CD4-positive, alpha-beta T cell treated with Interleukin-6 for 4 hours (primary cell): ENCODE measurements at regions not wholly inside any gene's neighbourhood (a gene's known extent, or its start where the extent isn't known, plus 50 kb on each side); places are given as distances from the start of the nearest gene placed in this dataset.
"Not testable (repeated sequence)": the region's sequence is repeated elsewhere in the genome, so short reads cannot be mapped to it uniquely, and the experiment has no call there.

Experiments
- DNase-seq: peaks from one replicate; pipeline ENCODE4 v3.0.0-alpha.2; 2020; ENCODE audit warnings: mixed read lengths

DNA sequence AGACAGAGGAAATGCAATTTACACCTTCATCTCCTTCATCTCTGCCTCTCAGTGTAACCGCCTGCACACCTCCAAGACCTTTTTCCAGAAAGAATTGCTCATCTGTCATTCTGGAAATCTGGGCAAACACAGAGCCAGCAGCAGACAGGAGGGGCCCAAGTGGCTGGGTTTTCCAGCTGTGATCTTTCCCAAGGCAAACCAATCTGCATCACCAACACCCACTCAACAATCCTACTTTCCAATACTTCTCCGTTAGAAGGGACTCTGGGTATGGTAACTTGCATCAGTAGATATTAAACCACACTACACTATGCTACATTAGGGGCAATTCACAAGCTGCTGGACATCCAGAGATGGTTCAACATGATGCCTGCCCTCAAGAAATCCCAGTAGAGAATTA, 781.8 kb upstream of the AUTS2 start:
- DNase-seq = no peak

DNA sequence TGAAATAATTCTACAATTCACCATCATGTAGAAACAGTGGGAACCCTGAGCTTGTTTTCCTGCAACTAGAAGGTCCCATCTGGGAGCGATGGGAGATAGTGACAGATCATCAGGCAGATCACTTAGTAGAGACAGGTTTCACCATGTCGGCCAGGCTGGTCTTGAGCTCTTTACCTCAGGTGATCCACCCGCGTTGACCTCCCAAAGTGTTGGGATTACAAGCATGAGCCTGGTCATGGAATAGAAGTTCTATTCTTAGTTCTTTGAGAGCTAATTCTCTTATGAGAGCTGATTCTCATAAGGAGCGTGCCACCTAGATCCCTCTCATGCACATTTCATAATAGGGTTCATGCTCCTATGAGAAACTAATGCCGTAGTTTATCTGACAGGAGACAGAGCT, 778.0 kb upstream of the AUTS2 start:
- no peak for DNase-seq

DNA sequence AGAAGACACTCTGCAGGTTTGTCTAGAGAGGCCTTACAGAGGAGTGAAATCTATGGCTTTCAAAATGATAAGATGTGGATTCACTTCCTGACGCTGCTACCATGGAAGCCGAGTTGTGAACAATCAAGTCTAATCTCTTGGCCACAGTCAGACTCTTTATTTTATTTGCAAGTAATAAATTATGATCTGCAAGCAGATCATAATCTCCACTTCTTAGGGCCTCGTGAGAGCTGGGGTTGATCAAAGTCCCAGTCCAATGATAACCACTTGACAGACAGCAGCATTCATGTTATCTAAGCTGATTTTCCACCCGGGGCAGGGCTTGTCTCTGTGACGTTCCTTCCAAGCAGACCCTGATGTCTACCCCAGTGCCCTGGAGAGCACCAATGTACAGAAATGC, 776.4 kb upstream of the AUTS2 start:
- no peak for DNase-seq

DNA sequence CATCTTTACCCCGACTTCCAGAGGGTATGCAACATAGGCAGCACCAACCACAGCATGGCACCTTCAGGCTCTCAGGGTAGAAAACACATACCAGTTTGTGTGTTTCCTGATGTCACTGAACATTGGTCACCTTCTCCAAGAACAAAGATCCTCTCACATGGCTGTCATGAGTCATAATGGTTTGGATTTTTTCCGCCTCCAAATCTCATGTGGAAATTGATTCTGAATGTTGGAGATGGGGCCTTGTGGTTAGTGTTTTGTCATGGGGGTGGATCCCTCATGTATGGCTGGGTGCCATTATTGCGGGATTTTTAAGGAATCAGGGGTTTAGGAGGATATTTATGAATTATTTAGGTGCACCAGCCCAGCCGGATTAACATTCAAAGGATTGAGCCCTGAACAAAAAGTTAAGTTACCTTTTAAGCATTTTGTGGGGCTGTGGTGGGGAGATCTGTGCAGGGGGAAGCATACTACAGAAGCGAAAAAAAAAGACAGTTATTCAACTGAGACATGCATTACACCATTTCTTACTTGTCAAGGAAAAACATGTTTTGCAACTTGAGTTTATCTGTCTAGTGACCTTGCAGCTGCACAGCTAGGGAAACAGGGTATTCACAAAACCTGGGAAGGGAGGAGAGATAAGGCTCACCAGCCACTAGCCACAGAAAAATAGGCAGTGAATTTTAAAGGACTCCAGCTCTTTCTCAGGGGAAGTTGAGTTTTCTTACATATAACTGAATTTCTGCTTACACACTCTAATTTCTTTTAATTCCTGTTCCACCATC, 774.1 kb upstream of the AUTS2 start:
- no peak for DNase-seq

DNA sequence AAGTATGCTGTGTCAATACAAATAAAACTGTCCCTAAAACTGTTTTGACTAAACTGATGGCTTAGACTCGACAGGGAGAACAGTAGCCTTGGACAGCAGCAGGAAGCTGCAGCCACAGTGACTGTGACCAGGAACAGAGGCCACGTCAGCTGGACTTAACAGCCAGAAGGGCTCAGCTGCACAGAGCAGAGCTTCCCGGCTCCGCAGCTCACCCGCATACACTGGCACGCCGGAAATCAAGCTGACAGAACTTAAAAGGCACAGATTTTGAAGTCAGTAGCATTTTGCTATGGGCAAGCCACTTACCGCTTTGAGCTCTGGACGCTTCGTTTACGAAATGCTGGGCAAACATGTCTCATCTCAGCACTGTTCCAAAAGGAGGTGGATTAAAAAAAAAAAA, 769.7 kb upstream of the AUTS2 start:
- no peak for DNase-seq

DNA sequence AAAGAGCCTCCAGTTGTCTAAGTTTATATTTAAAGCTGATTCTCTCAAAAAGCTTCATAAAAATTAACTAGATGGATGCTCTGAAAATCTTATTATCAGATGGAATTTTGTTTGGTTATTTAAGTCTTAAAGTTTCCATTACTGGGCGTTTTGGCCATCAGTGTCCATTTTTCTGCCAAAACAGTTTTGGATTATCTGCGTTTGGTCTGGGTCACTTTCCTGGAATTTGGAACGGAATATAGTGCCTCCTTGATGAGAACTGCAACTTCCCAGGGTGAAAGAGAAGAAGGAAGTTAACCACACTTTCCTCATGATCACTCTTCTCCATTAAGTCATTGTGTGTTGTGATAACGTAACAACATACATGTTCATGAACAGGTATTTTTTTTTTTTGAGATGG, 764.9 kb upstream of the AUTS2 start:
- DNase-seq = no peak

DNA sequence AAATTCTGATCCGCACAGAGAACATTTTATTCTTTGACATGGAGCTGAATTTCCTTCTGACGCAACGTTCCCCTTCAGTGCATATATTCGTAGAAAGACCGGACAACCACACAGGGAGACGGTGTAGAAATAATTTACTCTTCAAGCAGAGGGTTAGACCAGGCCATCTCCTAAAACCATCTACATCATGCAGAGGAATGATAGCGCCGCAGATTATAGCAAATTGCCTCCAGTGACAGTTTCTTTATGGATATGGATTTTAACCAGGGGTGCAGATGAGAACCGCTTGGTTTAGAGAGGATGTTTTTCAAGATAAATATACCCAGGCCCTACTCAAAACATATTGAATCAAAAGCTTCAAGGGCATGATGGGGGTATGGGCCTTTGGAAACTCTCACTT, 759.3 kb upstream of the AUTS2 start:
- no peak for DNase-seq

DNA sequence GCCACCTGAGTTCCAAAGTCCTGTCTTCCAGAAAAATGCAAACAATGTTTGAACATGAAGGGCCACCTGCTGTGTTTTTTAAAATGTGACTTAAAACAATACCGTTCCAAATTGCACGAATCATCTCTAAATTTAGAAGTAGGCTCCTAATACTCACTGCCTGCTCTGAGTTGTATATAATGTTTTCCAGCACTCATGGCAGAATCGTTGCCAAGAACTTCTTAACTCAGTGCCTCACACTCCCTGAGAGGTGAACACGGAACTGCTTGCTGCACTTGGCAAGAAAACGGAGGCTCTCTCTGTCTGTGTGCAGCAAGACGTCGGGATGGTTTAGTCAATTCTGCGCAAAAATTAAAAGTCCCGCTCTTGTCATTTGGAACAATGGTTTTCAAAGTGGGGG, 757.3 kb upstream of the AUTS2 start:
- DNase-seq = no peak

DNA sequence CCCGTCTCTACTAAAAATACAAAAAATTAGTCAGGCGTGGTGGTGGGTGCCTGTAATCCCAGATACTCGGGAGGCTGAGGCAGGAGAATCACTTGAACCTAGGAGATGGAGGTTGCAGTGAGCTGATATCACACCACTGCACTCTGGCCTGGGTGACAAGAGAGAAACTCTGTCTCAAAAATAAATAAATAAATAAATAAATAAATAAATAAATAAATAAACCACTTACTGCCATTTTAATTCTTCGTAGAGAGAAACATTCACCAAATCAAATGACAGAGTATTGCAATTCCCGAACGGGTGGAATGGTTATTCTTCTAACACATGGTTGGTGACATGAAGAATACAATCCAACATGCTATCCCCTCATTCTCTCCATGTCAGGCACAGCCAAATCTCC, 754.3 kb upstream of the AUTS2 start:
- not testable (repeated sequence) for DNase-seq

DNA sequence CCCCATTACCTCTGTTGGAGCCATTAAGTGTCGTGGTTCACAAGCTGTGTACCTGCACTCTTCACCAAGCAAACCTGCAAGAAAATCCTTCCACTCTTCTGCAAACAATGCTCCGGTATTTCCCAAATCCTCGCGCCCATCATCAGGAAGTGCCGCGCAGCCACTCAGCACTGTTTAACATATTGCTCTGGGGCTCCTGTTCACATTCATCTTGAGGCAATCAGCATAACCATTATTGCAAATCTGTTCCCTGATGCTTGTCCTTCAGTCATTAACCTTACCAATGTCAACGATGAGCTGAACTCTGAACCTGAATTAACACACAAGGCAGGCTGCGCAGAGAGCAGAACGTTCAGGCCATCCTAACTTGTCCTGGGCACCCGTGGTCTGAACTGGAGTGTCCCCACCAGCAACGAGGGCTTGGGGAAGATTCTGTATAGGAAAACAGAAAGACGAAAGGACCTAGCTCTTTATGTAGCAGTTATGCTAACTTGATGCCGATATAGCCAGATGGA, 751.4 kb upstream of the AUTS2 start:
- no peak for DNase-seq

DNA sequence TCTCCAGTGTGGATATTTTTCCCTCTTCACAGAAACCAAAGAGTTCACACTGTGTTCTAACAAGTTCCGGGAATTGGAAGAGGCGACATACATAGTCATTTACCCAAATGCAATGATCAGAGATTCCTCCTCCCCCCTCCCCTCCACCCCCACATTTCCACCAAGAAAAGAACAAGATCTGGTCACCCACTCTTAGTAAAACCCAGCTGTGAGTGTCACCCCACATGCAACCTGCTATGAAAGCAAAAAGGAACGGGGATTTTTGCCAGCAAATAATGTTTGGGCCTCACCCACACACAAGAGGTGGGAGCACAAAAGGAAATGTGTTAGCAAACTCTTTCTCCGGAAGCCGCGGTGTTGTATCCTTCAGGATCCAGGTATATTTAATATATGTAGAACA, 745.0 kb upstream of the AUTS2 start:
- DNase-seq = no peak

DNA sequence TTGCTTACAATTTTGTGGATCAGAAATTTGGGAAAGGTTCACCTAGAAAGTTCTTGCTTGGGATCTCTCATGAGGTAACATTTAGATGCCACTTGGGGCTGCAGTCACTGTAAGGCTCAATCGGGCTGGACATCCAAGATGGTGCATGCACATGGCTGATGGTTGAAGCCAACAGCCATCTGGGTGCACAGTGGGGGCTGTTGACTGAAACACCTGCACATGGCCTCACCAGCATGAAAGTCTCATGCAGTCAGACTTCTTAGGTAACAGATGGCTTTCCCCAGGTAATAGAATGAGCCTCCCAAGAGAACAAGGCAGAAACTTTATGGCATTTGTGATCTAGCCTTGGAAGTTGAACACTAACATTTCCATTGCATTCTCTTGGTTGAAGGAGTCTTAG, 740.7 kb upstream of the AUTS2 start:
- DNase-seq = no peak

DNA sequence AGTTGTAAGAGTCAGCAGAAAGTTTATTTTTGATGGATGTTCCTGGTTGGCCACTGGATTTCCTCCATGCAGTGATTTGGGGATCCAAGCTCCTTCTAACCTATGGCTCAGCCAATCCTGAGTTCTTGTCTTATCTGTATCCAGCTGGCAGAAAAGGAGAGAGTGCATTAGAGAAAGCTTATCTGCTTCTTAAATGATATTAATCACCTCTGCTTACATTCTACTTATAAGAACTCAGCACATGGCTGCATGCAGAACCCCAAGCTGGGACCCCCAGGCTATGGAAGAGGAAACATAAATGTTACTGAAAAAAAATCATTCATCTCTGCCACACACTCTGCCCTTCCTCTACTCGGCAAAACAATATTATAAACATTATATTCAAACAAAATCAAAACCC, 739.8 kb upstream of the AUTS2 start:
- DNase-seq = no peak

DNA sequence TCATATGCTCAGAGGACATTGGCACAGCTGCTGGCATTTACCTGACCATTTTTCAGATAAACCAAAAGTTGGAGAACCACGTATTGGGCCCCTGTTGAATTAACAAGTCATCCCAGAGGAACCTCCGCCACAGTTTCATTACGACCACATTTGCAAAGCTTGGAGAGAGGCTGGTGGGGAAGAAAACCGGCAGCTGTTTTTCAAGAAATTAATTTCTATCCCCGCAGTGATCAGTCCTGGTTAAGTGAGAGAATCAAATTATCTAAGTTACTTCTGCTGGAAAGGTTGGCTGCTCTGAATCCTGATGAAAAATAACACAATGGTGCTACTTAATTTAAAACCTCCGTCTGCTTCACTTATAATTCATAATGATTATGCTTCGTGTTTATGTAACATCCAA, 737.1 kb upstream of the AUTS2 start:
- no peak for DNase-seq

DNA sequence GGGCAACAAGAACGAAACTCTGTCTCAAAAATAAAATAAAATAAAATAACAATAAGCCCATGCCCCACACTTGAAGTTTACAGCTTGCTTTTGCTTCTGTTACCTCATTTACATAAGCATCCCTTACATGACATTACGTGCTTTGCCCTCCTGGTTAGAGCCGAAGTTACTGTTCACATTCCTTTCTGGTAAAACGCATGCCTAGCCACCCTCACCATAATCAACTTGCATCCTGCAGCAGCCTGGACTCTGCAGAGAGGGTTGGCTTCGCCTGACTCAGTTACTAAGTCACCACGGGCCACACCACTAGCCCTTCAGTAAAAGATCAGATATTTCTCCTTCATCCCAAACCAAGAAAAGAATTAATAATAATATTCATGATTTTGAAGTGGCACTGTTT, 736.0 kb upstream of the AUTS2 start:
- no peak for DNase-seq

DNA sequence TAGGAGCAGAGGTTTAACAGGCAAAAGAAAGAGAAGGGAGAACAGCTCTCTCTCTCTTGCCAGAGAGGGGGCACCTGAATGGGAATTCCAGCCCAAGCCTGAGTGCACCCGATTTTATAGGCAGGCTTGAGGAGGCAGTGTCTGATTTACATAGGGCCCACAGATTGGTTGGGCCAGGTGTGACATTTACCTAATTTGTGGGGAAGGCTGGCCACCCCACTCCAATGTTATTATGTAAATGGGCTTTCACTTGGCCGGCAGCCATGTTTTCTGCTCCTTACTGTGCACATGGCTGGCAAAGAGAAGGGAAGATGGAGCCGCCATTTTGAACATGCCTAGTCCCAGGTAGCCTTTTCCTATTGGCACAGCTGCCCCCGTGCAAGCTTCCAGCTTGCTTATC, 735.5 kb upstream of the AUTS2 start:
- DNase-seq = no peak

DNA sequence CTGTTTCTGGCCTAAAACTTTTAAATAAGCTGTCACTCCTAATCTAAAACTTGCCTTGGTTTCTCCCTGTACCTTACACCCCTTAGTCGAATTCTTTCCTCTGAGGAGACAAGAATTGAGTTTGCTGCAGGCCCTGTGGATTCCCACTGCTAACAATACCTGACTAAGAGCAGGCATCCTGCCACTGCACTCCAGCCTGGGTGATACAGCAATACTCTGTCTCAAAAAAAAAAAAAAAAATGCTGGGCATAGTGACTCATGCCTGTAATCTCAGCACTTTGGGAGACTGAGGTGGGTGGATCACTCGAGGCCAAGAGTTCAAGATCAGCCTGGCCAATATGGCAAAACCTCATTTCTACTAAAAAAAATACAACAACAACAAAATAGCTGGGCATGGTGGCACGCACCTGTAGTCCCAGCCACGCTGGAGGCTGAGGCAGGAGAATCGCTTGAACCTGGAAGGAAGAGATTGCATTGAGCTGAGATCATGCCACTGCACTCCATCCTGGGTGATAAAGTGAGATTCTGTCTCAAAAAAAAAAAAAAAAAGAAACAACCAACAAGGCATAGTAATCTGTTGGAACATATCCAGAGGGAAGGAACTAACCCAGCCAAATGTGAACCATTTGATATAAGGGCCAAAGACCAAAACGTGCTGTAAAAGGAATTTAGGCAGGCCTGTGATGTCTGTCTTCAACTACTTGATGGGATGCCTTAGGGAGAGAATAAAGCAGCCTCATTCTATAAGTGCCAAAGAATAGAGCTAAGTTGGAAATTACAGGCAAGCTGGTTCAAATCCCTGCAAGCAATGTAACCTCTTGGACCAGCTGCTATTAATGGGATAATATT, 732.7 kb upstream of the AUTS2 start:
- DNase-seq = no peak

DNA sequence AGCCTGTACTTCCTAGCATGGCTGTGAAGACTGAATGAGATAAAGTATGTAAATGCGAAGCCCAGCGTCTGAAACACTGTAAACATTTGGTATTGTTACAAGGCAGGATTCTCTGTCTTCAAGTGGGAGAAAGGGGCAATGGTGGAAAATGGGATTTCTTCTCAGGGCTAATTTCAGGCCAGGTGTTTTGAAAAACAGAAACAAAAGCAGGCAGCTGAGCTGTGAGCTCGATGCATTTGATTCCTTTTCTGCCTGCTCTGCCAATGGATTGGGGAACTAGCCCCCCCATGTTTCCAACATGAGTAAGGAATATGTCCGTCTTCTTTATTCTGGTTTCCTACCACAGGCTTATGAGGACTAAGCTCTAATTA, 732.1 kb upstream of the AUTS2 start:
- no peak for DNase-seq

DNA sequence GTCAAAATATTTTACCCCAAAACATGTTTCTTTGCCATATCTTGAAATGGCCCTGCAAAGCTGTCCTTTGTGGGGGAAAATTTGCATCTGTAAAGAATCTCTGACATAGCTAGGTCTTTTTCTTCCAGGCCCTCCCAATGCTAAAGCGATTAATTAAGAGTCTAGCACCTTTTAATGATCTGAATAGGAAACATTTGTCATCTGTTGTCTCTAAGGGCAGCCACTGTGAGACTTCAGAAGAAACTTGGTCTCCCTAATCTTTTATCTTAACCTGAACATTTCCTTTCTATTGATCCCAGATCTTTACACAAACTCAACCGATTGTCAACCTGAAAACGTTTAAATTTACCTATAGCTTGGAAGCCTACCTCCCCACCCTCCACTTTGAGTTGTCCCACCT, 731.6 kb upstream of the AUTS2 start:
- not testable (repeated sequence) for DNase-seq

DNA sequence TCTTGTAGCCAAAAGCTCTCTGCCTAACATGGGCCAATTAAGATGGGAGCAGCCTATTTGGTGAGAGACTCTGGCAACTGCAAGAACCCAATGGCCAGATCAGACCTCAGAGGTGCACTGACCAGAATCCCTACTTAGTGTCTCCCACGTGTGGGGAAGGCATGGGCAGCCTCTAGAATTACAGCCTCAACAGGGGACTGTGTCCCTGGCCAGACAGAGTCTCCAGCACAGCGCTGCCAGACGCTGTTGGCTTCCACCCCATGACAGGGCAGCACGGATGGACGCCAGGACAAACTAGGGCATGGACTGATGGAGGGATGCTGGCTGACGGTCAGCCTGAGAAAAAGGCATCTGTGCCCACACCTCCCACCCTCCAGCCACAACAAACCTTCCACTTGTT, 729.3 kb upstream of the AUTS2 start:
- DNase-seq = no peak

DNA sequence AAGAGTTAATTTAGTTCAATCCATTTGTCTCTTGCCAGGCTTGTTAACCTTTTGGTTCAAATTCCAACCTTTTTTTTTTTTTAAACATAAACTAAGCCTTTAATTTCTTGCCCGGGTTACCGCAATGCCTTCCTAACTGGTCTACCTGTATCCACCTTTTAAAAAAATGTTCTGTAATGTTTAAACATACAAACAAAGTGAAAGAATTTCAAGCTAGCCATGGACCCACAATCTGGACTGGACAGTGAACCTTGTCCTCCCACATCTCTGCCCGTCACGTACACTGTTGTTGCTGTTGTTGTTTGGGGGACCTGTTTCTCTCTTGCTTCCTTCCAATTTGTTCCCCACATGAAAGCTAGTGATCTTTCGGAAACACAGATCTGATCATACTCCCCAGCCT, 724.7 kb upstream of the AUTS2 start:
- no peak for DNase-seq

DNA sequence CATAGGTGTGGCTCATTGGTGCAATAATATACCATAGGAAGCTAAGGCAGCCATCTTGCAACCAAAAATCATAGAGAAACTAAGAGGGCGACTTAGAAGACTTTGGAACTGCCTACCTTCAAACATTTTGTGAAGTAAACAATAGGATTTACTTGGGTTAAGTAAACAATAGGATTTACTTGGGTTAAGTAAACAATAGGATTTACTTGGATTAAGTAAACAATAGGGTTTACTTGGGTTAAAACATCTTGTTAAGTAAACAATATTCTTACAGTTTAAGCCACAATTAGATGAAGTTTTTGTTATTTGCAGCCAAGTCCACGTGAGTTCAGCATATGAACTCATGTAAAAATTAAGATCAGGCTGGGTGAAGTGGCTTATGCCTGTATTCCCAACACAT, 722.4 kb upstream of the AUTS2 start:
- DNase-seq = no peak

DNA sequence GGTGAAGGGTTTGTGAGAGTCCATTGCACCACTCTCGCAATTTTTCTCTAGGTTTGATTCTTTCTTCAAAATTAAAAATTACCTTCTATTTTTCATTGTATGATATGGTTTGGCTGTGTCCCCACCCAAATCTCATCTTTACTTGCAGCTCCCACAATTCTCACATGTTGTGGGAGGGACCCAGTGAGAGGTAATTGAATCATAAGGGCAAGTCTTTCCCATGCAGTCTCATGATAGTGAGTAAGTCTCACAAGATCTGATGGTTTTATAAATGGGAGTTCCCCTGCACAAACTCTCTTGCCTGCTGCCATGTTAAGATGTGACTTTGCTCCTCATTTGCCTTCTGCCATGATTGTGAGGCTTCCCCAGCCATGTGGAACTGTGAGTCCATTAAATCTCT, 711.2 kb upstream of the AUTS2 start:
- not testable (repeated sequence) for DNase-seq

DNA sequence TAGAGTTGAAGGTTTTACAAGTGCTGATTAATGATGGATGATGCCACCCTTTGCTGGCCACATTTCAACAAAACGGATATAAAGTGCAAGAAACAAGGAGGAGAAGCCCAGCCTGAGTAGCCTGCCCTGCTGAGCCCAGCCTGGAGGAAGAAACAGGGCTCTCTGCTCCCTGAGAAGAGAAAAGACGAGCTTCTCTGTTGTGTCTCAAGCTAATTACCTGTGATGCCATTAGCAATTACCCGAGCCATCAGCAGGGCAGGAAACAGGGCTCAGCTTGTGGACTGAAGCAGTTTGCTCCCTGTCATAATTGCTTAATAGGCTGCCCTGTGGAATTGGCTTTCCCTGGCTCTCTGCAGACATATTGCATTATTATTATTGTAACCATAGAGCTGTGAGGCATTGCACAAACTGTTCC, 709.3 kb upstream of the AUTS2 start:
- DNase-seq = no peak
